OCI-LY3 (cell line): ENCODE measurements at regions not wholly inside any gene's neighbourhood (a gene's known extent, or its start where the extent isn't known, plus 50 kb on each side); places are given as distances from the start of the nearest gene placed in this dataset.
A peak's percentile ranks its signal among the peaks of the same experiment; 100 is the strongest.
"Not testable (repeated sequence)": the region's sequence is repeated elsewhere in the genome, so short reads cannot be mapped to it uniquely, and the experiment has no call there.

Experiments used
- H2AFZ ChIP-seq: fragments of 200-600, 300-600 bp; shearing (Covaris generic); 2 replicates; pipeline ENCODE4 v1.6.0; 2014; ENCODE audit warnings: antibody characterized with exemption, low read depth, low read length
- H3K27ac ChIP-seq: fragments of 200-600, 300-600 bp; sonication (generic); 2 replicates; pipeline ENCODE4 v1.5.1; 2014; ENCODE audit warnings: mild to moderate bottlenecking, low read length, moderate library complexity, mixed read lengths
- H3K27me3 ChIP-seq: fragments of 200-600, 300-600 bp; sonication (generic); 2 replicates; pipeline ENCODE4 v1.6.1; 2014; ENCODE audit warnings: low read depth, low read length, mixed read lengths
- H3K36me3 ChIP-seq: fragments of 200-600, 300-600 bp; sonication (generic); replicated peaks from 2 replicates; pipeline ENCODE3; 2014; ENCODE audit warnings: low read depth, low read length, mixed read lengths
- H3K4me1 ChIP-seq: fragments of 300-600, 200-600 bp; sonication (generic); 2 replicates; pipeline ENCODE4 v1.6.1; 2014; ENCODE audit warnings: low read length, mixed read lengths
- H3K4me2 ChIP-seq: fragments of 200-600, 300-600 bp; sonication (generic); 2 replicates; pipeline ENCODE4 v1.6.1; 2014; ENCODE audit warnings: low read length, mixed read lengths
- H3K4me3 ChIP-seq: fragments of 300-600, 200-600 bp; sonication (generic); 2 replicates; pipeline ENCODE4 v1.5.1; 2014; ENCODE audit warnings: antibody characterized with exemption, mild to moderate bottlenecking, low read length, moderate library complexity
- H3K79me2 ChIP-seq: fragments of 300-600, 200-600 bp; shearing (Covaris generic); 2 replicates; pipeline ENCODE4 v1.6.1; 2014; ENCODE audit warnings: mild to moderate bottlenecking, low read length, mixed read lengths
- H3K9ac ChIP-seq: fragments of 300-600, 200-600 bp; shearing (Covaris generic); 2 replicates; pipeline ENCODE4 v1.6.0; 2014; ENCODE audit warnings: mild to moderate bottlenecking, low read length, moderate library complexity
- H3K9me3 ChIP-seq: fragments of 200-600, 300-600 bp; shearing (Covaris generic); 2 replicates; pipeline ENCODE4 v1.6.1; 2014; ENCODE audit warnings: low read length, mixed read lengths; ENCODE audit not compliant: insufficient read depth
- H4K20me1 ChIP-seq: fragments of 200-600, 300-600 bp; sonication (generic); 2 replicates; pipeline ENCODE4 v1.6.1; 2016; ENCODE audit warnings: low read length, mixed read lengths; ENCODE audit not compliant: insufficient read depth
- CTCF ChIP-seq: fragments of 200-600, 300-600 bp; sonication (generic); IDR thresholded peaks from 2 replicates; pipeline ENCODE4 v1.5.1; 2014; ENCODE audit warnings: antibody characterized with exemption, low read length, low read depth
- EZH2phosphoT487 ChIP-seq: fragments of 200-600 bp; shearing (Covaris generic); IDR thresholded peaks from 2 replicates; pipeline ENCODE4 v1.6.1; 2018; ENCODE audit warnings: antibody characterized with exemption, mixed run types, low read depth

- Histone ChIP-seq H3K36me3 (no peaks in the 10 kb centered on the region), H2AFZ (0 out of 2 replicates have a peak overlapping the region, but pooled peaks have one; percentile 14), H3K4me1 (peaks cover 40% of the 10 kb centered on the region), H3K4me3 (no peak overlapping the region), H4K20me1 (no peaks in the 10 kb centered on the region), H3K9ac (no peak overlapping the region), H3K27ac (peak overlapping the region; percentile 52; the same call in 1 of the 2 replicates), H3K4me2 (peak overlapping the region; percentile 52), H3K9me3 (no peaks in the 10 kb centered on the region), H3K27me3 (no peaks in the 10 kb centered on the region), H3K79me2 (no peaks in the 10 kb centered on the region)
- TF ChIP-seq CTCF (no peak), EZH2phosphoT487 (no peak)
These were observed 145.4 kb upstream of the ZNF804A start for GRCh38 chr2:184452907-184453306.

- H3K79me2 ChIP-seq: no peaks in the 10 kb centered on the region
- no peaks in the 10 kb centered on the region for H3K9me3 ChIP-seq
- H3K9ac ChIP-seq: no peak overlapping the region
- H3K4me1 ChIP-seq: peaks cover 27% of the 10 kb centered on the region
- no peak overlapping the region for H3K4me2 ChIP-seq
- no peaks in the 10 kb centered on the region for H3K36me3 ChIP-seq
- H3K4me3 ChIP-seq: no peak overlapping the region
- no peaks in the 10 kb centered on the region for H4K20me1 ChIP-seq
- TF ChIP-seq EZH2phosphoT487 (no peak), CTCF (no peak)
- H3K27ac ChIP-seq: no peak overlapping the region
- H3K27me3 ChIP-seq: no peaks in the 10 kb centered on the region
- H2AFZ ChIP-seq: no peak overlapping the region
These were observed 142.7 kb upstream of the ZNF804A start for GRCh38 chr2:184455624-184456023.

GRCh38 chr2:184456693-184457092, 141.6 kb upstream of the ZNF804A start:
- not testable (repeated sequence) for H4K20me1 ChIP-seq, H3K27me3 ChIP-seq, H3K79me2 ChIP-seq, H2AFZ ChIP-seq, H3K36me3 ChIP-seq, H3K9ac ChIP-seq, H3K27ac ChIP-seq, H3K4me3 ChIP-seq, H3K9me3 ChIP-seq, H3K4me2 ChIP-seq
- H3K4me1 ChIP-seq: peaks cover 16% of the 10 kb centered on the region

GRCh38 chr2:184463102-184463865, 135.0 kb upstream of the ZNF804A start:
- no peaks in the 10 kb centered on the region for H3K4me1 ChIP-seq
- no peaks in the 10 kb centered on the region for H3K9me3 ChIP-seq
- H2AFZ ChIP-seq: peak overlapping the region; percentile 70
- no peak overlapping the region for H3K9ac ChIP-seq
- H3K27ac ChIP-seq: no peak overlapping the region
- H3K4me3 ChIP-seq: no peak overlapping the region
- H3K27me3 ChIP-seq: no peaks in the 10 kb centered on the region
- no peaks in the 10 kb centered on the region for H3K36me3 ChIP-seq
- no peak overlapping the region for H3K4me2 ChIP-seq
- H3K79me2 ChIP-seq: no peaks in the 10 kb centered on the region
- no peak for TF ChIP-seq EZH2phosphoT487
- no peak for TF ChIP-seq CTCF
- no peaks in the 10 kb centered on the region for H4K20me1 ChIP-seq
